PFSK-1 (cell line): ENCODE measurements at regions not wholly inside any gene's neighbourhood (a gene's known extent, or its start where the extent isn't known, plus 50 kb on each side); places are given as distances from the start of the nearest gene placed in this dataset.

Source experiments
- FOXP2 ChIP-seq: optimal IDR thresholded peaks from 2 replicates; pipeline ENCODE3; 2011; ENCODE audit warnings: borderline replicate concordance, control low read depth, inconsistent platforms; ENCODE audit not compliant: insufficient read depth; ENCODE audit errors: extremely low read length, extremely low read depth
- POLR2AphosphoS5 ChIP-seq: IDR thresholded peaks from 2 replicates; pipeline ENCODE4 v1.6.1; 2012; ENCODE audit warnings: low read depth, mild to moderate bottlenecking, control low read depth, low read length, moderate library complexity
- REST ChIP-seq, 2 experiments: IDR thresholded peaks; 2 replicates each; pipeline versions ENCODE4 v1.6.1 to v1.8.0; 2011 to 2012; ENCODE audit warnings: low read depth in 2 of 2, low read length in 2 of 2, control low read depth in 1 of 2, inconsistent platforms in 1 of 2, mild to moderate bottlenecking in 1 of 2, moderate library complexity in 1 of 2; ENCODE audit not compliant: insufficient read depth in 1 of 2
- SIN3A ChIP-seq: IDR thresholded peaks from 2 replicates; pipeline ENCODE4 v1.6.1; 2012; ENCODE audit warnings: mild to moderate bottlenecking, low read length, moderate library complexity, borderline replicate concordance; ENCODE audit not compliant: insufficient read depth
- TAF1 ChIP-seq: IDR thresholded peaks from 2 replicates; pipeline ENCODE4 v1.6.1; 2012; ENCODE audit warnings: low read length, control low read depth, borderline replicate concordance; ENCODE audit not compliant: insufficient read depth

GRCh38 chrX:38879631-38880220 is 78.5 kb downstream of the MID1IP1 start:
- TF ChIP-seq POLR2AphosphoS5 (no peak), FOXP2 (no peak), REST (IDR thresholded peaks at IDR 0.05; ENCODE audit: insufficient read depth in 1 of 2, low read depth in 2 of 2, low read length in 2 of 2) (no peak), SIN3A (no peak), TAF1 (no peak)

- TF ChIP-seq POLR2AphosphoS5: no peak
- no peak for TF ChIP-seq TAF1
- no peak for TF ChIP-seq SIN3A
- TF ChIP-seq REST (IDR thresholded peaks at IDR 0.05; ENCODE audit: insufficient read depth in 1 of 2, low read depth in 2 of 2, low read length in 2 of 2): no peak
- TF ChIP-seq FOXP2: no peak
Measured at GRCh38 chrX:38880296-38880854, 79.1 kb downstream of the MID1IP1 start.

- TF ChIP-seq TAF1 (no peak), FOXP2 (no peak), REST (IDR thresholded peaks at IDR 0.05; ENCODE audit: insufficient read depth in 1 of 2, low read depth in 2 of 2, low read length in 2 of 2) (no peak), POLR2AphosphoS5 (no peak), SIN3A (no peak)
Measured at GRCh38 chrX:38881066-38881465, 79.8 kb downstream of the MID1IP1 start.

- no peak for TF ChIP-seq POLR2AphosphoS5
- TF ChIP-seq FOXP2: no peak
- TF ChIP-seq TAF1: no peak
- TF ChIP-seq REST (IDR thresholded peaks at IDR 0.05; ENCODE audit: insufficient read depth in 1 of 2, low read depth in 2 of 2, low read length in 2 of 2): no peak
- no peak for TF ChIP-seq SIN3A
Measured at GRCh38 chrX:38881727-38882126, 80.5 kb downstream of the MID1IP1 start.
